CD4-positive, alpha-beta T cell treated with Interleukin-21 for 1 hour (primary cell): ENCODE measurements at regions not wholly inside any gene's neighbourhood (a gene's known extent, or its start where the extent isn't known, plus 50 kb on each side); places are given as distances from the start of the nearest gene placed in this dataset.
A peak's percentile ranks its signal among the peaks of the same experiment; 100 is the strongest.
"Not testable (repeated sequence)": the region's sequence is repeated elsewhere in the genome, so short reads cannot be mapped to it uniquely, and the experiment has no call there.

Experiments
- DNase-seq: peaks from one replicate; pipeline ENCODE4 v3.0.0-alpha.2; 2020

DNA sequence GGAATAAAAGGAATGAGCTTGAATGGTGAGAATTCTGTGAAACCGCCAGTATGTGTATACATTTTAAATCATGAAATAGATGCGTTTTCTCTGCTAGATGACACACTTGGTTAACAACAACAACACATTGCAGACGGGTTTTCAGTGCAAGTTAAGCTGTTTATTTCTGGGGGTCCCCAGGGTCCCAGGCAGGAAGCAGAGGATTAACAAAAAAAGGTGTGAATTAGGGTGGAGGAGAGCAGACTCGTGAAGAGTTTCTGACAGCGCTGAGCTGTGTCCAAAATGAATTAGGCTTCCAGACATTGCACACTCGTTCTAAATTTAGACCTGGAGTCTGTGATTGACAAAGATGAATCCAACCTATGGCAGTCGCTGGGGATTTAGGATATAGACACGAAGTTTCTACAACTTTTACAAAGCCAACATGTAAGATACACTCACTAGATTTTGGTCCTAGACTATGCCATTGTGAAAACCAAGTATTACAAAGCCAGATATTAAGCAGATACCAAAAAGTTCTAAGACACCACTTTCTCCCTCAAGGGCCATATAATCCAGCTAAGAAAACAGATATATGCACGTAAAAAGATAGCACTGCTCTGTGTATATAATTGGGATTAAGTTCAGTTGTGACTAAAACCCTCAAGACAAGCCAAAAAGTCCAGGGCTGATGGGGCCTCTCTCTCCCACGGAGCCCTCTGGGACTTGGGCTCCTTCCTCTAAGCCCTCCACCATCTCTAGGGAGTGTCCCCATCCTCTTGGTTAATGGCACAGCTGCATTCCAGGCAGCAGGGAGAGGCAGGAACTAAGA, 120.2 kb downstream of the ACAA2 start:
- no peak for DNase-seq

DNA sequence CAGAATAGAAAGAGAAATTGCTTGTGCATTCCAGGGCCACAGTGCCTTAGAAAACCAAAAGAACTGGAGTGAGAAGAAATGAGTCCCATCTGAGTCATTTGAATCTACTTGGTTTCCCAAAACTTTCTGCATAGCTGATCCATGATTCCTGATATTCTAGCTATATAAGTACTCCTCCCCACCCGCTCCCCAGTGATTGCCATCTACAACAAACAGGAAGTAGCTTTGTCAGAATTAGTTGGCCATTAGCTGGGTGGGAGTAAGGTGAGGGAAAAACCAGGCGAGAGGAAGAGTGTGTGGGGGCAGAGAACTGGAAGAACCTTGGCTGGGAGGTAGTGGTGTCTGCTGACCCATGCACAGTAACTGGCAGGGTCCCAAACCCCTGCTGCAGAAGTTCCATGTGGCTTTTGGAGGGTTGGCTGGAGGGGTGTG, 122.1 kb downstream of the ACAA2 start:
- DNase-seq, result no peak

DNA sequence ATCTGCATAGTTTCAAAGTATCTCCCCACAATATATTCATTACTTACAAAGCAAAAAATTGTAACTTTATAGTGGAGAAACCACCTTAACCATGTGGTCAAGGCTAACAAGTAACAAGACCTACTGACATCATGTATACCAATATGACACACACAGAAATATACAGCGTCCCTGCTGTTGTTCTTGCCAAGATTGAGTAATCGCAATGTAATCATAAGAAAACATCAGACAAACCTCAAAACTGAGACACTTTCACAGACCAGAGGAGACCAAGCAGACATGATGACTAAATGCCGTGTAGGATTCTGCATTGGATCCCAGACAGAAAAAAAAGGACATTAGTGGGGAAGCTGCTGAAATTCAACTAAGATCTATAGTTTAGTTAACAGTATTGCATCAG, 123.0 kb downstream of the ACAA2 start:
- peak; percentile 1 for DNase-seq

DNA sequence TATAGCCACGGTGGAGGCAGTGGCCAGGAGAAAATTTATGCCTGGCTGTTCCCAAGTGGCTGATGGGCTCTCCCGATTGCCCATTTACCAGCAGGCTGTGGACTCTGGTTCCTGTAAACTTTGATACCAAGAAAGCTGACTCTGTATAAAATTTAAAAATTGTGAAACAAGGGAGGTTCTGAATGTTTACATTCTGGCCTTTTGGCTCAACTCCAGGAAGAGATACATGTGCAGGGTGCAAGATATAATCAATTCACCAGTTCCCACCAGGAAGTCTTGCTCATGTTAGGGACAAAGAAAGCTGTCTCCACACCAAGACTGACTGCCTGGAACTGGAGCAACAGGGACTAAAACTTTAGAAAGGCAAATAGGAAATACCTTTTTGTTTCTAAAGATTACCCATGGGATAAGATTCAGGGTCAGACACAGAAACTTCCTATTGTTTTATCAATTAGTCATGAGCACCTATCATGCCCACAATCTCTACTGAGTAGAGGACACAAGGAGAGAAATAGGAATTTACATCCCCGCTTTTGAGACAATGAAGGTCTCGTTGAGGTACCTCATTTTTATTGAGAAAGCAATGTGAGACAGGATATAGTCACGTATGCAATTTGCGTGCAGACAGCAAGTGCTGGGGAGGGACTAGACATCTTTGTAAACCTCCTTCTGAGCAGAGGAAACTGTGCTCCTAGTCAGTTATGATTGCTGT, 123.5 kb downstream of the LIPG start:
- DNase-seq, result no peak

DNA sequence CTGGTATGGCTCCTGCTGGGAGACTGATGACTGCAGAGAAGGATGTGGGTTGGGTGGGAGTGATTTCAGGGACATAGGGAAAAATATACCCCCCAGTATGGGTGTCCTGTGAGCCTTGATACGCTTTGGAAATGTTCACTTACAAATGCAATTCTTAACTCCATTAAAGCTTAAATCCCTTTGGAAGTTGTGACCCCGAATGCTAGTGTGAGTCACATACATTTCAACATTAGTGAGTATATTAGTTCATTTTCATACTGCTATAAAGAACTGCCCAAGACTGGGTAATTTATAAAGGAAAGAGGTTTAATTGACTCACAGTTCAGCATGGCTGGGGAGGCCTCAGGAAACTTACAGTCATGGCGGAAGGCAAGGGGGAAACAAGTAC, 120.9 kb downstream of the LIPG start:
- not testable (repeated sequence) for DNase-seq

DNA sequence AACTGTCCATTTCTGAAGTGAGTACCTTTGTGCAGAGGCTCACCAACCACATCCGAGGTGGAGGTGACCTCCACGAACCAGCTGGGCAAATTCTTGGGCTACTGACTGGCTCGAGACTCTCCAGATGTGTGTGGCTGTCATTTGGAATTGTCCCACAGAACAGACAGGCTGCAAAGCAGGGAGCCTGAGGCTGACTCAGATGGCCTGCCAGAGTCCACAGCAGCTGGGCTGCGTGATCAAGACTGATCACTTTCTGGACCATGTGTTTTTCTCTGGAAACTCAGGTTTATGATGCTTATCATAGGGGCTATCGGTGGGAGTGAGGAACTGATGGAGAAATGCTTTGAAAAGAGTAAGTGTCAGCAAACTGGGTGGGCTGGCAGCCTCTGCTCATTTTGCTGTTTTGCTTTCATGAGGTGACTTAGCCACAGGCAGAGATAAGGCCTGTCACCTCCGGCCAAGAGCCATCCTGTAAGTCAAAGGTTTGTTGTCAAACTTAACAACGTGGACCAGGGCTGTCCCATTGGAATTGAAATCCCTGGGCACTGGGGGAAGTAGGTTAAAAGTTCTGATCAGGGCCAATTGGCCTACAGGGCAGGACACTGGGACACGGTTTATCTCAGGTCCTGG, 120.4 kb downstream of the LIPG start:
- DNase-seq, result no peak

DNA sequence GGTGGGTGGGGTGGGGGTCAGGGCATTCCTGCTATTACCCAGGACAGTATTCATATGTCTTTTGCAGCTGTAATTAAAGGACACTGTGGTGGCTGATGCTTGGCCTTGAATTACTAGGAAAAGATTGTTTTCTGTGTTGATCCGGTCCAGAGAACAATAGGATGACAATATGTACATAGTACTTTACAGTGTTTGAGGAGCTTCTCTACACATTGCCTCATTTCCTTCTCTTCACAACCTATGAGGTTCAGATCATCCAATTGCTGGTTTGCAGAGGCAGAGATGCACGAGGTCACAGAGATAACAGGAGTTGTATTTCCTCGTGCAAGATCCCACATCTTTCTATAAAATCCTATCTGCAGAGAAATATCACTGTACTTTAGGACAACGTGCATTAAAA, 119.5 kb downstream of the LIPG start:
- no peak for DNase-seq

DNA sequence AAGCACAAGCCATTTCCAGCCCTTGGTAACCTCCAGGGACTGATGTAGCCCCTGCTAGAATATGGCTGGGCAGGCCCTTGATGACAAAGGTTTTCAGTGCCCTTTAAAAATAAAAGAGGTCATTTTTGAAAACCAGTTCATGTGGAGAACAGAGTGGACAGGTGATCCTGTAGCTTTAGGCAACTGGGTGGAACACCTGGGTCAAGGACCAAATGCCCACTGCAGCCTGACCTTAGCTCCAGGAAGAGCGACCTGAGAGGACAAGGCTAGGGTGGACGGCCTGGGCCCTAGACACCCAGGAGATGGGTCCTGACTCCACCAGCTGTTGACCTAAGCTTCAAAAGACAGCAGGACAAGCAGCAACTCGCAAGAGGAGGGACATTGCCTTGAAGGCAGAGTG, 116.6 kb downstream of the LIPG start:
- DNase-seq, result no peak

DNA sequence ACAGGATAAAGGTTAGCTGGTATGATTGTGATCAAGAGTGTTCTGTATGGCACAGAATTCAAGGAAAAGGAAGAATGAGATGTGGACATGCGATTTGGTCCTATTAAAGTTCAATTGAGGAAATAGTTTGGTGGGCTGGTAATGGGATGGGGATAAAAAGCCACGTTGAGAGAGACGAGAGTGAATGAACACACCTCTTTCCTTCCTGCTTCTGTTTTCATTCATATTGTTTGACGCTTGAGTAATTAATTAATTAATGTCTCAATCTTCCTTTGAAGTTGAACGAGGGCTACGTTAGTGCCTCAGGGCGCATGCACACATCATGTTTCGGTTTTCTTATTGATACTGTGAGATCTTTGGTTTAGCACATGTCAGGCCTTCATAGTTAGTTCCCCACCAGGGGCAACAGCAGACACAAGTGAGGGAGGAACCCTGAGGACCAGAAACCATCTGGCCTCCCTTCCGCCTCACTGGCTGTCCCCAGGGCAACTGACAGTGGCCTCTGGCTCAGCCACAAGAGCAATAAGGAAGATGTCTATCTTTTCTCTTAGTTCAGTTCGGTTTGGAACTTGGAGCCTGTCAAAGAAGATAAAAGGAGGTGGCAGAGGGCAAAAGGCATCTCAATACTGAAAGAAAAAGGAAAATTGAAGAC, 116.0 kb downstream of the LIPG start:
- no peak for DNase-seq

DNA sequence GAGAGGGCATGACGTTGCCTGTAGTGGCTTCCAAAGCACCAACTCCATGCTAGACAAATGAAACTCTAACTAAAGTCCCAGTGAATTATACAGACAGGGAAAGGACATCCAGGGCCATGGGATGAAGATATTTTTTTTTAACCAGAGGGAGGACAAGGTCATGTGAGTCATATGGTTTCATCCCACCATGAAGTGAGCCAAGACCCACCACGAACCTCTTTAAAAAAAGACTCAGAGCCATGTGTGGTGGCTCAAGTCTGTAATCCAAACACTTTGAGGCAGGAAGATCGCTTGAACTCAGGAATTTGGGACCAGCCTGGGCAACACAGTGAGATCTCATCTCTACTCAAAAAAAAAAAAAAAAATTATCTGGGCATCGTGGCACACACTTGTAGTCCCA, 115.2 kb downstream of the LIPG start:
- DNase-seq, result no peak

DNA sequence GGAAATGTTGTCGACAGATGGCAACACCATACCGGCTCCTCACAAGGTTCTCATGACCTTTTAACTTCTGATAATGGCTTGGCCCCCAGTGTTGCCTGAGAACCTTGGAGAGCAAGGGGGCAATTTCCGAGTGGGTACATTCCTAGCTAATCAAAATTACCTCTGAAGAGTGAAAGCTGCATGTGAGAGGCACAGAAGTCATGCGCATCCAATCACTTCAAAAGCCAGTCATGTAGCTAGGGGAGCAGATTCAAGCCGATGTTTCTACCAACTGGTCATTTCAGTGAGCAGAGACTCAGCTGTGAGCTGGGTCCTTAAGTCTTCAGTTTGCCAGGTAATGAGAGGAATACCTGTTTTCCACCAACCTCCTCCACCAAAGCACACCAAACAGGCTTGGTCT, 111.4 kb downstream of the LIPG start:
- DNase-seq, result no peak

DNA sequence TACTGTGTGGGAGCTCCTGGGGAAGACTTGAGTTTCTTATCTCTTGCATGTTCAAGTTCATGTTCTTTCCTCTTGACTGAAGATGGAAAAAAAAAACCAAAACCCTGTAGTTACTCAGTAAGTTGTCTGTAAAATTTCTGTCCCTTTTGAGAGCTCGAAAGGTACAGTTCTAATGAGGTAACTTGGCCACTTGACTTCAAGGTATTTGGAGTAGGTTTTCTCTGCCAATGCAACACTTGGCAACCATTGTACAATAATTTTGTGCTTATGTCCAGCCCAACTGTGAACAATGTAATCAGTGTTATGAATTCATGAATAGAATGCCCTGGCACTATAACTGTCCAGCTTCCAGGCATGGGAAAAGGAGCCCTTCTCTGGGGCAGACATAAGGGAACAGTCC, 111.0 kb downstream of the LIPG start:
- no peak for DNase-seq

DNA sequence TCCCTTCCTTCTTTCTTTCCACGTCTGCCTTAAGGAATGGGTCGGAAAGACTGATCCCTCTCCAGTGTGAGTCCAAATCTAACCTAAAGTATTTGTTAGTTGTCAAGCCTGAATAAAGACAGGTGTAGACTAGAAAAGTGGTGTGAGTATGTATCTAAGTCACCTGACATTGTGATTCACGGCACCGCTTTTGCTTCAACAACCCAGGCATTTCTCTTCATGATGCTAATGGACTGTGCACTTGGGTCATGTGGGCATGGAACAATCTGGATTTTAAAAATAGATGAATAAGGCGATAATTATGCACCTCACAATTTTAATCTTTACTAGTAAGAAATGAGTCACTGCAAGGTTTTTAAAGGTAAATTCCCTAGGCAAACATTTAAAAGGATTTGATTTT, 107.5 kb downstream of the LIPG start:
- DNase-seq, result no peak

DNA sequence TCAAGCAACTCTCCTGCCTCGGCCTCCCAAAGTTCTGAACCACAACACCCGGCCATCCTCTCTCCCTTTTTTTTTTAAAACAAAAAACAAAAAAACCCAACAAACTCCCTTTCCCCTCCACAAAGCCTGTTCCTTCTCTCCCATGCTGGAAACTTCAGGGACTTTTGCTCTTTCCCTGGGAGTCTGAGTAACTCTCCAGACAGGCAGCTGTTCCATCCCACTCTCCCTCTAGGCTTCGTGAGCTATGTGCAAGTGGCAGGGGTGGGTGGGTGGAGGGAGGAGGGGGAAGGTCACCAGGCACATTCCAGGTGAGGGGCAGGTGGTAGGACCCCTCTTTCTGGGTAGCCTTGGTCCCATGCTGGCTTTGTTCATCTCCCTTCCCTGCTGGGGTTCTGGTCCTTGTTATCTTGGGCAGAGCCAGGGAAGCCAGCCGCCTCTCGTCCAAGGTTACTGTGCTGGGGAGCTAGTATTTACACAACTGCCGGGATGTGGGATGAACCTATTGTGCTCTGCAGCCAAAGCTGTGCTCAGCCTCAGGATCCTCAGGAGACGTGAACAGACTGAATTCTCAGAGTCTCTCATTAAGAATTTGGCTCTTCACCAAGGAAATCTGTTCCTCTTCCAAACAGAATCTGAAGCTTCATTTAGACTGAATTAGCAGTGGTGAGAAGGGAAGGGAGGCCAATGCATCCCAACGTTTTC, 106.9 kb downstream of the LIPG start:
- DNase-seq, result no peak

DNA sequence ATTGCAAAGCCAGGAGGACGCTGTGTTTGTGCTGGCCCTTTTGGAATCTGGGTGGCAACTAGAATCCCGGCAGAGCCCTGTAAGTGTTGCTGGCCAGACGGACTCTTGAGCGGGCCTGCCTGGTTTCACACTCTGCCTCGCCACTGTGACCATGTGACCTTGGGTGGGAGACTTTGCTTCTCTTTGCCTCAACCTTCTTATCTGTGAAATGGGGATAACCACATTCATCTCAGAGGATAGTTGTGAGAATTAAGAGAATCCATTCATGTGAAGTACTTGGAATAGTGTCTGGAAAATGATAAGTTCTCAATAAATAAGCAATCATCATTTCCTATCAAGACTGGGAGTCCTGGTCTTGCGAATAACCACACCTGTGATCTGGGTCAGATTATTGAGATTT, 105.6 kb downstream of the LIPG start:
- no peak for DNase-seq

DNA sequence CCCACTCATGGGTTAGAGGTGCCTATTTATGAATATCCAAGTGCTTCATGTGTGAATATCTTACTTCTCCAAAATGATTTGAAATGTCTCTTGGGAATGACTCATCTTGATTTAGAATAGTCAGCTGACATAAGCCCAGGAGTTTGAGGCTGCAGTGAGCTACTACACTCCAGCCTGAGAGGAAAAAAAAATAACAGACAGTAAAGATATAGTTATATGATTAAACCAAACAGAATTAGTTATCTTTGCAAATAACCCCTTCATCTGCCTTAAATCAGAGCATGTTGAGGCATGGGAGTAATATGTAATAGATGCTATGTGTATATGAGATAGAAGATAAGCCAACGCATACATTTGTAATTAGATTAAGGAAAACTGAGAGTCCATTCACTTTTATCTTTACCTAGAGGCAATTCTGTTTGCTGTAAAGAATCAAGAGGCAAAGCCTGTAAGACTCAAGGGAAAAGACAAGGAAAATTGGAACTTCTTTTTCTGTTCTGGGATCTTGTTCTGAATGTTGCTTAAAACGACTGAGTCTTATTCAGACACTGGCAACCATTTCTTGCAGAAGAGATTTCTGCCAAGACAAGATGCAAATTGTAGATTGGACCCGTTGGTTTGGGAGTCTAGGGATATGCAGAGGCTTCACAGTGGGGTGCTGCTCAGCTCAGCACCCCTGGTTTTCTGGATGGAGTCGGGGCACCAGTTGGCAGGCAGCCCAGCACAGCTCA, 104.4 kb downstream of the LIPG start:
- DNase-seq, result no peak

DNA sequence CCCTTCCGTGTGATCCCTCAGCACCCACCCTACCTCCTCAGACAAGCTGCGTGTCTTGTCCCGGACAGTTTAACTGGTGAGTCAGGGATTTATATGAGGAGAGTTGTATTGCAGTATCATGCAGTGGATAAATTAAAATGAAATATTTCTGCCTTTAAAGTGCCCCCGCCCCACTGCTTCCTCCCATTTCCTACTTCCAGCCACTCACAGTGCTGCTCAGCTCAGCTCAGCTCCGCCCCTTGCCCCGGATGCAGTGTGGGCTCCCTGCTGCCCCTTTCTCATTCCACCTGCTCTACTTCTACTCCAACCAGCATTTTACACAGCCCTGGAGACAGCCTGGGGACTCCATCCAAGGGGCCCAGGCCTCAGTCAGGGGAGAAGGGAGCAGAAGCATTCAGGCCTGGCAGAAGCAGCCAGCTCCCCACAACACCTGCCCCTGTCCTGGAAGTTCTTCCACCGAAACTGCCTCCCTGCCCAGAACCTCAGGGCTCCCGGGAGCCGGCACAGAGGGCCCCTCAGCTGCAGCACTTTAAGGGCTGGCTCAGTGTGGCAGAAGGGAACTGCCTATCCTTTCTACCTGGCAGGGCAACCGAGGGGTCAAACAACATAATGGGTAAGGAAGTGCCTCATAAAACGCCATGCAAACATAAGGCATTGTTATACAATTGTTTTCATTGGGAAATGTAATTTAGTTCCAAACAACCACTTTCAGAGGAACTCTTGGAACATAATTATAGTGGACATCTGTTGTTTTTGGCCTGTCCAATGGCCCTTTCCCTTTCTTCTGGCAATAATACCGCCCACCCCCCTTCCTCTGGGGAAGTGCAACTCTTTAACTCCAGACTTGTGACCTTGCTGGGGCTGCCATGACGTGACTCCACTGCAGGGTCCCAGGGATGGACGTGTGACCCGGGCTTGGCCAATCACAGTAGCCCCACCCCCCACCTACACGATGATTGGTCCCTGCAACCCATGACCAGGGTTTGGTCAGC, 102.3 kb downstream of the LIPG start:
- no peak for DNase-seq

DNA sequence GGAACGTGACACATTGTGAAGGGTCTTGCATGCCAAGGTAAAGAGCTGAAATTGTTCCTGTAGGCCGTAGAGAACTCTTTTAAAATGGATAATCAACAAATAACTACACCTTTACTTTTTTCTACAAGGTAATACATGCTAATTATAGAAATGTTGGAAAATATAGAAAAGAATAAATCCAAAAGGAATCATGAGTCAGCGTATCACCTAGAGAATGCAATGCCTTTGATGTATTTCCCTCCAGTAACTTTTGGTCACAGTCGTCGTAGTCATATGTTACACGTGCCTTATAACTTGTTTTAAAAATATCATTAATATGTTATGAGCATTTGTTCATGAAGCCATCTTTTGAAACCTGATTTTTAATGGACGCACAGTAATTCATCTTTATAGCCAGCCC, 100.6 kb downstream of the LIPG start:
- DNase-seq, result no peak

DNA sequence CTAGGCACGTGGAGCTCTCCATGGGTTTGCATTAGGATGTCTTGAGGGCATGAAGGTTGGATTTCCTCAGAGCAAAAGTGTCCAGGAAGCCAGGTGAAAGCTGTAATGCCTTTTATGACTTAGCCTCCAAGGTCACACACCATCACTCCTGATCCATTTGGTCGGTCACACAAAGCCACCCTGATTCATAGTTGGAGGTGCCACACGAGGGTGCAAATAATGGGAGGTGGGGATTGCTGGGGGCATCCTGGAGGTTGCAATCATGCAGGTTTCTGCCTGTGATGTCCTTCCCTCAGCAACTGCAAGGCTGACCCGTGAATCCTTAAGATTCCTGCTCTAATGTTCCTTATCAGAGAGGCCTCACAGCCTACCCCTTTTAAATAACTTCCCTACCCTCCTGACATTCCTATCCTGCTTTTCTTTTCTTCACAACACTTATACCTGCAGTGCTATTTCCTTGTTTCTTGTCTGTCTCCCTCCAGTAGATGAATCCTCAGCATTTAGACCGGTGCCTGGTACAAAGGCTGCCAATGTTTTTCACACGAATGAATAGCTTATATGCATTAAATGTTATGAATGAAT, 97.1 kb downstream of the LIPG start:
- no peak for DNase-seq

DNA sequence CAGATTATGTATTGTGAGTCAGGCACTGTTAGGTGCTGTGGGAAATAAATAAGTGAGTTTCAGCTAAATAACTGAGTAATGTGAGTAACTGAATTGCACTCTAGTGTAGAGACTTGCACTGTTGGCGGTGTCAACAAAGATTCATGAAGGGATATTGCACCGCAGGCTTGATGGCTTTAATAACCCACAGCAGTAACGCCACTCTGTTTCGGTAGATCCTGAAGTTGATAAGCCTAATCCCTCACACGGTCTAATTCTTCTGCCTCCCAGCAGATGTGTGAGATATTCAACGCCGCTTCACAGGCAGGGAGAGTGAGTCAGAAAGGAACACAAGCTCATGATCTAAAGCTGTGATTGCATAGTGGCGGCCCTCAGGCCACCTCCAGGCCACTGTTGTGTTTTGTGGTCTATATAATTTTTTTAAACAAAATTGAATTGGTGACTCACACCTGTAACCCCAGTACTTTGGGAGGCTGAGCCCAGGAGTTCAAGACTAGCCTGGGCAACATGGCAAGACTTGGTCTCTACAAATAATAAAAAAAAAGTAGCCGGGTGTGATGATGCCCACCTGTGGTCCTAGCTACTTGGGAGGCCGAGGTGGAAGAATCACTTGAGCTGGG, 94.3 kb downstream of the LIPG start:
- DNase-seq, result no peak
